ENCODE measurements at regions not wholly inside any gene's neighbourhood (a gene's known extent, or its start where the extent isn't known, plus 50 kb on each side); places are given as distances from the start of the nearest gene placed in this dataset.

DNA sequence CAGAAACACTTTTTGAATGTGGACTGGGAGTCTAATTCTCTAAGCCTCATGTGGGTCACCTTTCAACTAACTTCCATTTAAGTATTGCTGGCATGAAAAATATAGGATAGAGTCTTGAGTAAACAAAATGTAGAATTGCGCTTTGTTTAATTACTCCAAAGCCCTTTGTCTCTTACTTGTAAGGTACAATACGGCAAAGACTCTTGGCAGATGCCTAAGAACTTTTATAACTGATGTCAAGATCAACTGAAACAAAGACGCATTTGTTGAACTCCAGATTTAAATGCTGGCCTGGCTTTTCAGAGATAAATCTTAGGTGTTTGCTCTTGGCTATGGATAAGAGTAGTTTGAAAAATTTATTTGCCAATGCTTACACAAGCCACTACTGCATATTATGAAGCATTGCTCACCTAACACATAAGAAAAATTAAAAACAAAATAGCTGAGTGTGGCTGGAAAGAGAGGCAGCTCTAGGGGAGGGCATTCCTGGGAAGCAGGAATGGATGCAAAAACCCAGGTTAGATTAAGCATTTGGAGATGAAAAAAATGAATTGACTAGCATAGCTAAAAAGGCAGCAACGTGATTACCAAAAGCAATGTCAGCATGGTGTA lies 107.3 kb upstream of the STARD13 start:
- Histone ChIP-seq H3K9me3 (ENCODE audit: insufficient read depth, low read depth, low read length) (no peaks in the 10 kb centered on the region), H3K27me3 (ENCODE audit: insufficient read depth, low read length) (no peaks in the 10 kb centered on the region), H2AFZ (ENCODE audit: low read depth, low read length) (no peak overlapping the region), H3K36me3 (ENCODE audit: insufficient read depth, low read length) (no peaks in the 10 kb centered on the region), H3K4me1 (ENCODE audit: insufficient read depth, low read length) (no peaks in the 10 kb centered on the region), H3K79me2 (ENCODE audit: insufficient read depth, low read length) (no peaks in the 10 kb centered on the region), H4K20me1 (ENCODE audit: insufficient read depth, low read length) (no peaks in the 10 kb centered on the region), H3K27ac (ENCODE audit: low read depth, low read length) (no peak overlapping the region), H3K4me2 (ENCODE audit: low read length) (no peak overlapping the region), H3K4me3 (ENCODE audit: insufficient read depth, low read depth, low read length) (no peak overlapping the region), H3K9ac (ENCODE audit: low read length) (no peak overlapping the region)
- DNase-seq (ENCODE audit: low read depth) (no peak), FAIRE-seq (no peak)
- no peaks in the 10 kb centered on the region for H3K36me3 Mint-ChIP-seq (ENCODE audit: low read depth, unreplicated experiment)
- H3K4me3 Mint-ChIP-seq (ENCODE audit: unreplicated experiment) = no peak overlapping the region
- no peaks in the 10 kb centered on the region for H3K27me3 Mint-ChIP-seq (ENCODE audit: low read depth, unreplicated experiment)
- H3K27ac Mint-ChIP-seq (ENCODE audit: unreplicated experiment) = no peak overlapping the region
- no peaks in the 10 kb centered on the region for H3K9me3 Mint-ChIP-seq (ENCODE audit: unreplicated experiment)
- no peaks in the 10 kb centered on the region for H3K4me1 Mint-ChIP-seq (ENCODE audit: low read depth, unreplicated experiment)
- no peak for TF ChIP-seq EZH2 (IDR thresholded peaks at IDR 0.05; ENCODE audit: insufficient read depth, low read length)
- TF ChIP-seq, protein P1, sequence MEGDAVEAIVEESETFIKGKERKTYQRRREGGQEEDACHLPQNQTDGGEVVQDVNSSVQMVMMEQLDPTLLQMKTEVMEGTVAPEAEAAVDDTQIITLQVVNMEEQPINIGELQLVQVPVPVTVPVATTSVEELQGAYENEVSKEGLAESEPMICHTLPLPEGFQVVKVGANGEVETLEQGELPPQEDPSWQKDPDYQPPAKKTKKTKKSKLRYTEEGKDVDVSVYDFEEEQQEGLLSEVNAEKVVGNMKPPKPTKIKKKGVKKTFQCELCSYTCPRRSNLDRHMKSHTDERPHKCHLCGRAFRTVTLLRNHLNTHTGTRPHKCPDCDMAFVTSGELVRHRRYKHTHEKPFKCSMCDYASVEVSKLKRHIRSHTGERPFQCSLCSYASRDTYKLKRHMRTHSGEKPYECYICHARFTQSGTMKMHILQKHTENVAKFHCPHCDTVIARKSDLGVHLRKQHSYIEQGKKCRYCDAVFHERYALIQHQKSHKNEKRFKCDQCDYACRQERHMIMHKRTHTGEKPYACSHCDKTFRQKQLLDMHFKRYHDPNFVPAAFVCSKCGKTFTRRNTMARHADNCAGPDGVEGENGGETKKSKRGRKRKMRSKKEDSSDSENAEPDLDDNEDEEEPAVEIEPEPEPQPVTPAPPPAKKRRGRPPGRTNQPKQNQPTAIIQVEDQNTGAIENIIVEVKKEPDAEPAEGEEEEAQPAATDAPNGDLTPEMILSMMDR (IDR thresholded peaks at IDR 0.05; ENCODE audit: insufficient read depth, low read depth, low read length) = no peak

DNA sequence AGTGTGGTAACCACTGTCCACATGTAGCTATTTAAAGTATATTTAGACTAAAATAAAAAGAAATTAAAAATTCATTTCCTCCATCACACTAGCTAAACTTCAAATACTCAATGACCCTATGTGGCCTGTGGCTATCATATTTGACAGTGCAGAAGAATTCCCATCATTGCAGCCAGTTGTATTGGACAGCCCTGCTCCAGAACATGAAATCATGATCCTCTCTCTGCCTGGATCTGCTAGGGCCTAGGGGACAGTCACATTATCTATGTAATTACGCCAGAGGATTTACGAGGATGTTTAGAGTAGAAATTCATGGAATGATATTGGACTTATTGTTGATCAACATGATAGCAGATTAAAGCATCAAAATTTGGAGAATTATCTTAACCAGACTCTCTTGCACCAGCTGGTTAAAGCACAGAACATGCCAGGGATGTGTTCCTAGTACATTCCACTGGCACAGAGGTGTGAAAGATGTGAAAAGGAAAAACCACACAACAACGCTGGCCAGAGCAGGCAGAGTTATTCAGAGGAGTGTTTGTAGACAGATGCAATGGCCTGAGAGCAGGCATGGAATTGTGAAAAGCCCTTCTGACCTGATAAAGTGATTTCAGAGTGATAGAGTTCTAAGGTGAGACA lies 108.9 kb upstream of the STARD13 start:
- no peak for DNase-seq (ENCODE audit: low read depth)
- Mint-ChIP-seq H3K27me3 (ENCODE audit: low read depth, unreplicated experiment) (no peaks in the 10 kb centered on the region), H3K36me3 (ENCODE audit: low read depth, unreplicated experiment) (no peaks in the 10 kb centered on the region), H3K4me1 (ENCODE audit: low read depth, unreplicated experiment) (no peaks in the 10 kb centered on the region), H3K4me3 (ENCODE audit: unreplicated experiment) (no peak overlapping the region), H3K9me3 (ENCODE audit: unreplicated experiment) (no peaks in the 10 kb centered on the region), H3K27ac (ENCODE audit: unreplicated experiment) (no peak overlapping the region)
- TF ChIP-seq, protein P1 (IDR thresholded peaks at IDR 0.05; ENCODE audit: insufficient read depth, low read depth, low read length) = no peak
- TF ChIP-seq EZH2 (IDR thresholded peaks at IDR 0.05; ENCODE audit: insufficient read depth, low read length) = no peak
- Histone ChIP-seq H3K27me3 (ENCODE audit: insufficient read depth, low read length) (no peaks in the 10 kb centered on the region), H3K36me3 (ENCODE audit: insufficient read depth, low read length) (no peaks in the 10 kb centered on the region), H2AFZ (ENCODE audit: low read depth, low read length) (no peak overlapping the region), H3K4me3 (ENCODE audit: insufficient read depth, low read depth, low read length) (no peak overlapping the region), H4K20me1 (ENCODE audit: insufficient read depth, low read length) (no peaks in the 10 kb centered on the region), H3K79me2 (ENCODE audit: insufficient read depth, low read length) (no peaks in the 10 kb centered on the region), H3K9me3 (ENCODE audit: insufficient read depth, low read depth, low read length) (no peaks in the 10 kb centered on the region), H3K4me1 (ENCODE audit: insufficient read depth, low read length) (no peaks in the 10 kb centered on the region), H3K9ac (ENCODE audit: low read length) (no peak overlapping the region), H3K27ac (ENCODE audit: low read depth, low read length) (no peak overlapping the region), H3K4me2 (ENCODE audit: low read length) (no peak overlapping the region)
- FAIRE-seq = no peak

DNA sequence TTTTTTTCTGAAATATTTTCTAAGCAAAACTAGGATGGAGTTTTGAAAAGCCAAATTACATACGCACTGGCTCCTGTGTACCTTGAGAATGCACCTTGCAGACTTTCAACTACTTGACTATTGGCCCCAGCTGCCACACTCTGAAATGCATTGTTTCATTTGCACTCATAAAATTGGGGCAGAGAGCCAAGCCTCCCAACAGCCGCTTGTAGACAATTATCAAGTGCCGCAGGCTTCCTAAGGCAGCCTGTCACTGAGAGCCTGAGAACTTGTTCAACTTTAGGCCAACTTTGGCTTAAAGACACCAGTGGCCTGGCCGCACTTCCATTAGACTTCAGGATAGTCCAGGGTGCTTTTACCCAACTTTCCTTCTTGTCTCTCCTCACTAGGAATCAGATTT lies 115.7 kb upstream of the STARD13 start:
- H3K36me3 ChIP-seq (ENCODE audit: insufficient read depth, low read length) = no peaks in the 10 kb centered on the region
- TF ChIP-seq, protein P1 (IDR thresholded peaks at IDR 0.05; ENCODE audit: insufficient read depth, low read depth, low read length) = no peak
- no peak for TF ChIP-seq EZH2 (IDR thresholded peaks at IDR 0.05; ENCODE audit: insufficient read depth, low read length)
- no peaks in the 10 kb centered on the region for H3K9me3 ChIP-seq (ENCODE audit: insufficient read depth, low read depth, low read length)
- no peak overlapping the region for H3K27ac ChIP-seq (ENCODE audit: low read depth, low read length)
- Mint-ChIP-seq H3K4me1 (ENCODE audit: low read depth, unreplicated experiment) (peaks cover 6% of the 10 kb centered on the region), H3K36me3 (ENCODE audit: low read depth, unreplicated experiment) (no peaks in the 10 kb centered on the region), H3K4me3 (ENCODE audit: unreplicated experiment) (no peak overlapping the region), H3K27me3 (ENCODE audit: low read depth, unreplicated experiment) (no peaks in the 10 kb centered on the region), H3K27ac (ENCODE audit: unreplicated experiment) (no peak overlapping the region), H3K9me3 (ENCODE audit: unreplicated experiment) (no peaks in the 10 kb centered on the region)
- H3K9ac ChIP-seq (ENCODE audit: low read length) = no peak overlapping the region
- peak overlapping the region; percentile 30 for H2AFZ ChIP-seq (ENCODE audit: low read depth, low read length)
- H3K4me2 ChIP-seq (ENCODE audit: low read length) = no peak overlapping the region
- no peaks in the 10 kb centered on the region for H3K79me2 ChIP-seq (ENCODE audit: insufficient read depth, low read length)
- no peaks in the 10 kb centered on the region for H3K27me3 ChIP-seq (ENCODE audit: insufficient read depth, low read length)
- H4K20me1 ChIP-seq (ENCODE audit: insufficient read depth, low read length) = no peaks in the 10 kb centered on the region
- DNase-seq (ENCODE audit: low read depth) = no peak
- no peak overlapping the region for H3K4me3 ChIP-seq (ENCODE audit: insufficient read depth, low read depth, low read length)
- no peaks in the 10 kb centered on the region for H3K4me1 ChIP-seq (ENCODE audit: insufficient read depth, low read length)
- no peak for FAIRE-seq
